Osteocyte (in vitro differentiated cells): ENCODE measurements at regions not wholly inside any gene's neighbourhood (a gene's known extent, or its start where the extent isn't known, plus 50 kb on each side); places are given as distances from the start of the nearest gene placed in this dataset.

Experiments
- DNase-seq: peaks from one replicate; pipeline ENCODE4 v3.0.0; 2021; ENCODE audit warnings: mixed read lengths; ENCODE audit not compliant: unreplicated experiment; ENCODE audit errors: extremely low spot score
- H3K27ac Mint-ChIP-seq: one replicate; pipeline ENCODE4 v1.8.0; 2021; ENCODE audit warnings: mild to moderate bottlenecking, mixed read lengths; ENCODE audit not compliant: unreplicated experiment
- H3K27me3 Mint-ChIP-seq: one replicate; pipeline ENCODE4 v1.8.0; 2021; ENCODE audit warnings: mixed read lengths; ENCODE audit not compliant: unreplicated experiment
- H3K36me3 Mint-ChIP-seq: one replicate; pipeline ENCODE4 v1.8.0; 2021; ENCODE audit warnings: mixed read lengths; ENCODE audit not compliant: unreplicated experiment
- H3K4me1 Mint-ChIP-seq: one replicate; pipeline ENCODE4 v1.8.0; 2021; ENCODE audit warnings: mixed read lengths; ENCODE audit not compliant: unreplicated experiment
- H3K4me3 Mint-ChIP-seq: one replicate; pipeline ENCODE4 v1.8.0; 2021; ENCODE audit warnings: mild to moderate bottlenecking, moderate library complexity, mixed read lengths; ENCODE audit not compliant: unreplicated experiment
- H3K9me3 Mint-ChIP-seq: one replicate; pipeline ENCODE4 v1.8.0; 2021; ENCODE audit warnings: mixed read lengths; ENCODE audit not compliant: unreplicated experiment
- TF ChIP-seq, protein P1 (sequence below): fragments of 200-600 bp; sonication (generic); IDR thresholded peaks from 2 replicates; pipeline ENCODE4 v1.5.0; 2021; ENCODE audit warnings: antibody characterized with exemption, mild to moderate bottlenecking, moderate library complexity

DNA sequence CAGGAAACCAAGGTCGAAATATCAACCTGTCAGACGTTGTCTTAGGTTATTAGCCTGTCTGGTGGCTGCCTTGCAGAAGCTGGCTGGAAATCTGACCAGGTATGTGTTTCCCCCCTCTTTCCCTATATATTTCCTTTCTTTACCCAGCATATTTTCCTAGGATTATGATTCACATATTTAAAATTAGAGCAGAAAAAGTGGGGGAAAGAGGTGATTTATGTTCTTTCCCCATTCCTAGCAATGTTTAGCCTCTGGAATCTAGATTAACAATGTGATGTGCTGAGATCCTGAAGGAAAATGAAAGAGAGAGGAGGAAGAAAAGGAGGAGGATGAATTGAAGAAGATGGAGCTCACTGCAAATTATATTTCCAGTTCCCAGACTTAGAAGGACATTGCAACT, 421.4 kb upstream of the AUTS2 start:
- H3K27me3 Mint-ChIP-seq = peaks cover 10% of the 10 kb centered on the region

DNA sequence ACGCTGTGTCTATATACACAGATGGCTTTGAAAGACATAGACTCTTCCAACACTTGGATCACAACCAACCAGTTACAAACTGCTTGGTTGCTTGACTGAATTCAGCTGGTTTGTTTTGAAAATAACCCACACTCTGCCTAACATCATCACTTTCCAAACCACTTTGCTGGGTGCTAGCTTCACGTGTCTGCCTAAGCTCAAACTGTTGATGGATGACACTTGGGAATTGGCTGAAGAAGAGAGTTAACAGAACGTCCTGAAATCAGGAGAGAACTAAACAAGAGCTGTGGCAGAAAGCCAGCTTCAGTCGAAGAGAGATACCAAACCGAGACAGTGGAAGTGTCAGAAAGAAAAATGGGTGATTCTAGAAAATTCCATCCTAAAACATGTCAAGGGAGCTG, 420.8 kb upstream of the AUTS2 start:
- Mint-ChIP-seq H3K4me1 (peaks cover 8% of the 10 kb centered on the region), H3K4me3 (no peak overlapping the region), H3K36me3 (no peaks in the 10 kb centered on the region), H3K27ac (no peak overlapping the region), H3K9me3 (no peaks in the 10 kb centered on the region), H3K27me3 (peaks cover 8% of the 10 kb centered on the region)
- TF ChIP-seq, protein P1, sequence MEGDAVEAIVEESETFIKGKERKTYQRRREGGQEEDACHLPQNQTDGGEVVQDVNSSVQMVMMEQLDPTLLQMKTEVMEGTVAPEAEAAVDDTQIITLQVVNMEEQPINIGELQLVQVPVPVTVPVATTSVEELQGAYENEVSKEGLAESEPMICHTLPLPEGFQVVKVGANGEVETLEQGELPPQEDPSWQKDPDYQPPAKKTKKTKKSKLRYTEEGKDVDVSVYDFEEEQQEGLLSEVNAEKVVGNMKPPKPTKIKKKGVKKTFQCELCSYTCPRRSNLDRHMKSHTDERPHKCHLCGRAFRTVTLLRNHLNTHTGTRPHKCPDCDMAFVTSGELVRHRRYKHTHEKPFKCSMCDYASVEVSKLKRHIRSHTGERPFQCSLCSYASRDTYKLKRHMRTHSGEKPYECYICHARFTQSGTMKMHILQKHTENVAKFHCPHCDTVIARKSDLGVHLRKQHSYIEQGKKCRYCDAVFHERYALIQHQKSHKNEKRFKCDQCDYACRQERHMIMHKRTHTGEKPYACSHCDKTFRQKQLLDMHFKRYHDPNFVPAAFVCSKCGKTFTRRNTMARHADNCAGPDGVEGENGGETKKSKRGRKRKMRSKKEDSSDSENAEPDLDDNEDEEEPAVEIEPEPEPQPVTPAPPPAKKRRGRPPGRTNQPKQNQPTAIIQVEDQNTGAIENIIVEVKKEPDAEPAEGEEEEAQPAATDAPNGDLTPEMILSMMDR = no peak
- DNase-seq = no peak

More for the DNA sequence above, 421.4 kb upstream of the AUTS2 start:
- DNase-seq = no peak
- H3K36me3 Mint-ChIP-seq = no peaks in the 10 kb centered on the region
- H3K4me1 Mint-ChIP-seq = peaks cover 8% of the 10 kb centered on the region
- no peak overlapping the region for H3K27ac Mint-ChIP-seq
- H3K4me3 Mint-ChIP-seq = no peak overlapping the region
- H3K9me3 Mint-ChIP-seq = no peaks in the 10 kb centered on the region
- TF ChIP-seq, protein P1 = no peak

DNA sequence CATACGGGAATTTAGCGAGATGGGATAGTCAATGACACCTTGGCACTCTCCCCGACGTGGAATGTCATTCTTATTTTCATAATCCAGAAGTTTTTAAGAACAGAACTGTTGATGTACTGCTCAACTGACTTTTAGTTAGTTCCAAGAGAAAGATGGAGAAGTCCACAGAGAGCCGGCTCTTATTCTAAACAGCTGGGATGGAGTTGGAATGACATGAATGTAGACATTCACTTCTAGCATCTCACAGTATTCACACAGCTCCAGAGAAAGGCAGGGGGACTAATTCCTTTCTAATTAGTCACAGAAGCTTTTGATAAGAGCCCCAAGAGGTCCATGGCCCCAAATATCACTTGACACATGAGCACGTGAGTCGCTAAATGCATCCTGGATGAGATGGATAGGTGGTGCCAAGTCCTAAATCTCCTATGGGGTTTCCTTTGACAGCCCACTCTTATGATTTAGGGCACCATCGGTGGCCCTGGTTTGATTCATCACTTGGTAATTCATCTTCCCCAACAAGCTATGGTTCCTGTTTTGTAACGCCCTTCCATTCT, 420.3 kb upstream of the AUTS2 start:
- H3K36me3 Mint-ChIP-seq = no peaks in the 10 kb centered on the region
- H3K27ac Mint-ChIP-seq = no peak overlapping the region
- peaks cover 8% of the 10 kb centered on the region for H3K27me3 Mint-ChIP-seq
- no peak for DNase-seq
- peaks cover 8% of the 10 kb centered on the region for H3K4me1 Mint-ChIP-seq
- TF ChIP-seq, protein P1 = no peak
- no peak overlapping the region for H3K4me3 Mint-ChIP-seq
- no peaks in the 10 kb centered on the region for H3K9me3 Mint-ChIP-seq

DNA sequence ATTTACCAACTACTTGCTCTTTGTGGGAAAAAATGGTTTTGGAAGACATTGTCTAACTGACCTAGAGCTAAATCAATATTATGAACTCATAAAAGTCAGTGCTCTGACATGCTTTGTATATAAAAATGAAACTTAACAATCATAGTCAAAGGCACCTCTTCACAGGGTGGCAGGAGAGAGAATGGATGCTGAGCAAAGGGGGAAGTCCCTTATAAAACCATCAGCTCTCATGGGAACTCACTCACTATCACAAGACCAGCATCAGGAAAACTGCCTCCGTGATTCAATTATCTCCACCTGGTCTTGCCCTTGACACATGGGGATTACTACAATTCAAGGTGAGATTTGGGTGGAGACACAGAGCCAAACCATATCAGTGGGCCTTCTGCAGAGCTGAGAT, 417.6 kb upstream of the AUTS2 start:
- no peak for DNase-seq
- Mint-ChIP-seq H3K27me3 (peaks cover 8% of the 10 kb centered on the region), H3K4me1 (peaks cover 5% of the 10 kb centered on the region), H3K4me3 (no peak overlapping the region), H3K36me3 (no peaks in the 10 kb centered on the region), H3K27ac (no peak overlapping the region), H3K9me3 (no peaks in the 10 kb centered on the region)
- TF ChIP-seq, protein P1 = no peak

DNA sequence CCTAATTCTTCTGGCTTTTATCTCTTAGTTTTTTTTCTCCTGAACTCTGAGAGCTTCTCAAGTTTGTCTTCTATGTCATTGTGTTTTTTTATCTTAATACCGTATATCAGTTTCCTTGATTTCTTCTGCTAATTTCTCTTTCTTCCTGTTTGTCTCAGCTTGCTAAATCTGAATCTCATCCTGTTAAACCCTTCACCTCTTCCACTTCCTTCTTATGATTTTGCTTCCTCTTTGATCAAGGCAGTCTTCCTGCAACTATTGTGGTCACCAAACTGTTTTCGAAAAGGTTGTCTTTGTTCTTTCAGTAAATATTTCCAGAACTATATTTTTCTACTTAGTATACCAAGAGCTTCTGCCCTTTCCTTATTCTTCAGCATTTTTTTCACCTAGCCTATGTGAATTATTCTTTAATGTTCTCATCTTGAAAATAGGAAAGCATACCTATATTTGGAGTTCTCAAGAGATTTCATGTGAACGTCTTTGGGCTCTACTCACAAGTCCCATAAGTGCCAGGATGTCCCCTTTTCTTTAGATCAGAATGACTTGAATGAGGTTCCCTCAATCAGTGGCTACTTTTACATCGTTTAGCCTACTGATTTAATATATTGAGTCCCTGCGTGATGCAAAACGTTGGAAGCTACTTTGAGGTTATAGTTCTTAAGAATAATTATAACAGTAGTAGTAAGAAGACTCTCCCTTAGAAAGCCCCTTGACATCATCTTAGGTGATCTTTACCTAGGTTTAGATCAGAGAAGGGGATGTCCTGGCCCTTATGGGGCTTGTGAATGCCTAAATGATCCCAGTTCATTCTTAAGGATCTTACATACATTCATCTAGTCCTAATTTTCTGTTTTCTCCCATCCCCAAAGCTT, 415.4 kb upstream of the AUTS2 start:
- no peak for DNase-seq
- Mint-ChIP-seq H3K36me3 (no peaks in the 10 kb centered on the region), H3K4me3 (no peak overlapping the region), H3K9me3 (no peaks in the 10 kb centered on the region), H3K4me1 (peaks cover 5% of the 10 kb centered on the region), H3K27ac (no peak overlapping the region), H3K27me3 (peaks cover 2% of the 10 kb centered on the region)
- TF ChIP-seq, protein P1 = no peak
